Stomach (tissue), 4 donors: ENCODE measurements at regions not wholly inside any gene's neighbourhood (a gene's known extent, or its start where the extent isn't known, plus 50 kb on each side); places are given as distances from the start of the nearest gene placed in this dataset.

Source experiments
- POLR2A ChIP-seq, 4 donors: fragments of 450-650 bp; IDR thresholded peaks; one replicate each; pipeline ENCODE4 v1.6.1; 2016; ENCODE audit warnings: antibody characterized with exemption in 4 of 4, control low read depth in 2 of 4, mild to moderate bottlenecking in 1 of 4, moderate library complexity in 1 of 4
- TF ChIP-seq, protein P1 (sequence below), 7 experiments: fragments of 450-650 bp in 4 of 7; fragments of 200-600 bp in 3 of 7; sonication (generic) in 3 of 7; IDR thresholded peaks; one replicate each; pipeline ENCODE4 v1.5.1; 2016 to 2019; ENCODE audit warnings: antibody characterized with exemption in 7 of 7, control low read depth in 2 of 7, mild to moderate bottlenecking in 1 of 7

DNA sequence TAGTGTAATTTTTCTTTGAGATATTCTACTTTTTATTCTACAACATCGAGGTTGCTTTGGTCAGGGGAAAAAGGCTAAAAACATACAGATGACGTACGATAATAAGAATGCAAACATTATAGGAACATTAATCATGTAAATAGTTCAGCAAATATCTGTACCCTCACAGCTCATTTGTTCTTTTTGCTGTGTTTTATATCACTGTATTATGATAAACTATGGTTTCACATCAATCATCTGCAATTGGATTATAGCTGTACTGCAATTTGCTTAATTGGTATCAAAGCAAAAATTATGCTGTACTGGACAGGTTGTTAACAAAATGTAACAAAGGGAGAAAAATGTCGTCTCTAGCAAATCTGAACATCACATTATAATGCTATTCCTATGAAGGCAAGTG lies 597.1 kb downstream of the EPHA7 start:
- TF ChIP-seq POLR2A (IDR thresholded peaks at IDR 0.05) = no peak
- TF ChIP-seq, protein P1, sequence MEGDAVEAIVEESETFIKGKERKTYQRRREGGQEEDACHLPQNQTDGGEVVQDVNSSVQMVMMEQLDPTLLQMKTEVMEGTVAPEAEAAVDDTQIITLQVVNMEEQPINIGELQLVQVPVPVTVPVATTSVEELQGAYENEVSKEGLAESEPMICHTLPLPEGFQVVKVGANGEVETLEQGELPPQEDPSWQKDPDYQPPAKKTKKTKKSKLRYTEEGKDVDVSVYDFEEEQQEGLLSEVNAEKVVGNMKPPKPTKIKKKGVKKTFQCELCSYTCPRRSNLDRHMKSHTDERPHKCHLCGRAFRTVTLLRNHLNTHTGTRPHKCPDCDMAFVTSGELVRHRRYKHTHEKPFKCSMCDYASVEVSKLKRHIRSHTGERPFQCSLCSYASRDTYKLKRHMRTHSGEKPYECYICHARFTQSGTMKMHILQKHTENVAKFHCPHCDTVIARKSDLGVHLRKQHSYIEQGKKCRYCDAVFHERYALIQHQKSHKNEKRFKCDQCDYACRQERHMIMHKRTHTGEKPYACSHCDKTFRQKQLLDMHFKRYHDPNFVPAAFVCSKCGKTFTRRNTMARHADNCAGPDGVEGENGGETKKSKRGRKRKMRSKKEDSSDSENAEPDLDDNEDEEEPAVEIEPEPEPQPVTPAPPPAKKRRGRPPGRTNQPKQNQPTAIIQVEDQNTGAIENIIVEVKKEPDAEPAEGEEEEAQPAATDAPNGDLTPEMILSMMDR (IDR thresholded peaks at IDR 0.05) = no peak
